Lower leg skin (tissue), 3 donors: ENCODE measurements at regions not wholly inside any gene's neighbourhood (a gene's known extent, or its start where the extent isn't known, plus 50 kb on each side); places are given as distances from the start of the nearest gene placed in this dataset.

Experiments
- POLR2A ChIP-seq, 2 donors: fragments of 450-650 bp; IDR thresholded peaks; one replicate each; pipeline ENCODE4 v1.6.1; 2016 to 2017; ENCODE audit warnings: antibody characterized with exemption in 2 of 2, mild to moderate bottlenecking in 1 of 2, moderate library complexity in 1 of 2
- TF ChIP-seq, protein P1 (sequence below), 3 donors: fragments of 450-650 bp; IDR thresholded peaks; one replicate each; pipeline ENCODE4 v1.5.1; 2016; ENCODE audit warnings: antibody characterized with exemption in 3 of 3, mild to moderate bottlenecking in 3 of 3, moderate library complexity in 2 of 3

DNA sequence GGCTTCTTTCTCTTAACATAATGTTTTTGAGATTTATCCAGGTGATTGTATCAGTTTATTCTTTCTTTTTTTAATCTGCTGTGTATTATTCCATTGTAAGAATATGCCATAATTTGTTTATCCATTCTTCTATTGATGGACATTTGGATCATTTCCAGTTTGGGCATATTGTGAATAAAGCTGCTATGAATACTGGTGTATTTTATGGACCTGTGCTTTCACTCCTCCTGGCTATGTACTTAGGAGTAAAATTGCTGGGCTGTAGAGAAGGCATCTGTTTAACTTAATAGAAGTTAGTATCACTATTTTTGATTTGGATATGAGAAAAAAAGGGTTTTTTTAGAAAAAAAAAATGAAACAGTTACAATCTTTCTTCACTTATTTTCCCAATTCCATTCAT lies 50.0 kb upstream of the FAM9C start:
- TF ChIP-seq, protein P1, sequence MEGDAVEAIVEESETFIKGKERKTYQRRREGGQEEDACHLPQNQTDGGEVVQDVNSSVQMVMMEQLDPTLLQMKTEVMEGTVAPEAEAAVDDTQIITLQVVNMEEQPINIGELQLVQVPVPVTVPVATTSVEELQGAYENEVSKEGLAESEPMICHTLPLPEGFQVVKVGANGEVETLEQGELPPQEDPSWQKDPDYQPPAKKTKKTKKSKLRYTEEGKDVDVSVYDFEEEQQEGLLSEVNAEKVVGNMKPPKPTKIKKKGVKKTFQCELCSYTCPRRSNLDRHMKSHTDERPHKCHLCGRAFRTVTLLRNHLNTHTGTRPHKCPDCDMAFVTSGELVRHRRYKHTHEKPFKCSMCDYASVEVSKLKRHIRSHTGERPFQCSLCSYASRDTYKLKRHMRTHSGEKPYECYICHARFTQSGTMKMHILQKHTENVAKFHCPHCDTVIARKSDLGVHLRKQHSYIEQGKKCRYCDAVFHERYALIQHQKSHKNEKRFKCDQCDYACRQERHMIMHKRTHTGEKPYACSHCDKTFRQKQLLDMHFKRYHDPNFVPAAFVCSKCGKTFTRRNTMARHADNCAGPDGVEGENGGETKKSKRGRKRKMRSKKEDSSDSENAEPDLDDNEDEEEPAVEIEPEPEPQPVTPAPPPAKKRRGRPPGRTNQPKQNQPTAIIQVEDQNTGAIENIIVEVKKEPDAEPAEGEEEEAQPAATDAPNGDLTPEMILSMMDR (IDR thresholded peaks at IDR 0.05): no peak
- no peak for TF ChIP-seq POLR2A (IDR thresholded peaks at IDR 0.05)
